GM12892 (cell line): ENCODE measurements at regions not wholly inside any gene's neighbourhood (a gene's known extent, or its start where the extent isn't known, plus 50 kb on each side); places are given as distances from the start of the nearest gene placed in this dataset.

Experiments used
- POLR2A ChIP-seq: IDR thresholded peaks from 2 replicates; pipeline ENCODE4 v1.6.1; 2011; ENCODE audit warnings: low read depth, low read length, control low read depth
- POLR2AphosphoS5 ChIP-seq: IDR thresholded peaks from 2 replicates; pipeline ENCODE4 v1.6.1; 2011; ENCODE audit warnings: low read depth, low read length, control low read depth
- TAF1 ChIP-seq: IDR thresholded peaks from 2 replicates; pipeline ENCODE4 v1.6.1; 2011; ENCODE audit warnings: low read depth, mild to moderate bottlenecking, control low read depth, low read length, borderline replicate concordance

- TF ChIP-seq TAF1: no peak
- TF ChIP-seq POLR2A: no peak
- no peak for TF ChIP-seq POLR2AphosphoS5
These were observed 77.9 kb downstream of the CDC7 start for GRCh38 chr1:91578320-91579109.
